Fibroblast of lung (primary cell): ENCODE measurements at regions not wholly inside any gene's neighbourhood (a gene's known extent, or its start where the extent isn't known, plus 50 kb on each side); places are given as distances from the start of the nearest gene placed in this dataset.

Source experiments
- DNase-seq, 2 donors: peaks; one replicate each; pipeline versions ENCODE4 v3.0.0 to v3.0.0-alpha.2; 2010; ENCODE audit warnings: low read depth in 2 of 2
- H2AFZ ChIP-seq: 2 replicates; pipeline ENCODE4 v1.5.1; 2012; ENCODE audit warnings: low read length, control low read depth, inconsistent platforms
- H3K27ac ChIP-seq: 2 replicates; pipeline ENCODE4 v1.5.1; 2011; ENCODE audit warnings: low read length, control low read depth; ENCODE audit not compliant: insufficient read depth
- H3K27me3 ChIP-seq: 2 replicates; pipeline ENCODE4 v1.5.1; 2011; ENCODE audit warnings: mild to moderate bottlenecking, low read length; ENCODE audit not compliant: control insufficient read depth, insufficient read depth
- H3K36me3 ChIP-seq: 2 replicates; pipeline ENCODE4 v1.5.1; 2011; ENCODE audit warnings: low read length; ENCODE audit not compliant: control insufficient read depth, insufficient read depth
- H3K4me1 ChIP-seq: 2 replicates; pipeline ENCODE4 v1.5.1; 2011; ENCODE audit warnings: low read length; ENCODE audit not compliant: control insufficient read depth, insufficient read depth; ENCODE audit errors: extremely low read depth
- H3K4me2 ChIP-seq: 2 replicates; pipeline ENCODE4 v1.5.1; 2011; ENCODE audit warnings: low read length, control low read depth; ENCODE audit not compliant: insufficient read depth; ENCODE audit errors: extremely low read depth
- H3K4me3 ChIP-seq, 4 experiments: fragments of 200-600 bp in 1 of 4; sonication (generic) in 1 of 4; replicated peaks in 1 of 4; 2 replicates each; pipeline ENCODE4 v1.5.1; 2011 to 2016; ENCODE audit warnings: low read length in 4 of 4, low read depth in 3 of 4, mild to moderate bottlenecking in 3 of 4, control low read depth in 2 of 4, inconsistent platforms in 1 of 4, mixed read lengths in 1 of 4; ENCODE audit not compliant: insufficient read depth in 1 of 4; ENCODE audit errors: control extremely low read depth in 1 of 4
- H3K79me2 ChIP-seq: 2 replicates; pipeline ENCODE4 v1.5.1; 2012; ENCODE audit warnings: mild to moderate bottlenecking, low read length, inconsistent platforms; ENCODE audit not compliant: control insufficient read depth, insufficient read depth
- H3K9ac ChIP-seq: 2 replicates; pipeline ENCODE4 v1.5.1; 2011; ENCODE audit warnings: mild to moderate bottlenecking, low read length, control low read depth; ENCODE audit not compliant: insufficient read depth
- H3K9me3 ChIP-seq: 2 replicates; pipeline ENCODE4 v1.5.1; 2012; ENCODE audit warnings: low read depth, low read length; ENCODE audit not compliant: control insufficient read depth, insufficient read depth
- H4K20me1 ChIP-seq: 2 replicates; pipeline ENCODE4 v1.5.1; 2011; ENCODE audit warnings: low read length; ENCODE audit not compliant: control insufficient read depth, insufficient read depth; ENCODE audit errors: extremely low read depth
- EZH2 ChIP-seq: IDR thresholded peaks from 2 replicates; pipeline ENCODE4 v1.5.1; 2012; ENCODE audit warnings: low read length, control low read depth, mild to moderate bottlenecking; ENCODE audit errors: missing control alignments
- TF ChIP-seq, protein P1 (sequence below), 2 donors: IDR thresholded peaks in 1 of 2; conservative IDR thresholded peaks in 1 of 2; 1 replicate in 1 of 2; 2 replicates in 1 of 2; pipeline ENCODE4 v1.5.1; 2011 to 2012; ENCODE audit warnings: low read length in 2 of 2, control low read depth in 1 of 2, inconsistent platforms in 1 of 2, low read depth in 1 of 2, mild to moderate bottlenecking in 1 of 2

DNA sequence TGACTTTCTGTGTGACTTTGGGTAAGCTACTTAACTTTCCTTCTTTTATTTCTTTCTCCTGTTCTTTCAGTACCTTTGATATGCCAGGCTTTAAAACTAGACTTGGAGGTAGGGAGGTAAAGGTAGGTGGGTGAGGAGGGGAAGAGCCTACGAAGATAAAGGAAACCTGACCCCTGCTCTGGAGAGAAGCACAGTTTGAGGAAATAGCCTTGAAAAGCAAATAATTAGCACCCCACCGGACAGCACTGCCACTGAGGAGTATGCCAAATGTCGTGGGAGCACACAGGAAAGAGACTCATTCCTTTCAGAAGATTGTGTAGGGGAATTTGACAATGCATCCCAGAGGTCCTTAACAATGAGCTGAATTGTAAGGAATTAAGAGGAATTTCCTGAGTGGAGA is 65.2 kb upstream of the SPAG17 start:
- no peaks in the 10 kb centered on the region for H3K4me1 ChIP-seq
- H3K79me2 ChIP-seq = no peaks in the 10 kb centered on the region
- H3K4me3 ChIP-seq = no peak overlapping the region
- no peaks in the 10 kb centered on the region for H3K9me3 ChIP-seq
- no peak overlapping the region for H3K27ac ChIP-seq
- H3K9ac ChIP-seq = no peak overlapping the region
- TF ChIP-seq, protein P1, sequence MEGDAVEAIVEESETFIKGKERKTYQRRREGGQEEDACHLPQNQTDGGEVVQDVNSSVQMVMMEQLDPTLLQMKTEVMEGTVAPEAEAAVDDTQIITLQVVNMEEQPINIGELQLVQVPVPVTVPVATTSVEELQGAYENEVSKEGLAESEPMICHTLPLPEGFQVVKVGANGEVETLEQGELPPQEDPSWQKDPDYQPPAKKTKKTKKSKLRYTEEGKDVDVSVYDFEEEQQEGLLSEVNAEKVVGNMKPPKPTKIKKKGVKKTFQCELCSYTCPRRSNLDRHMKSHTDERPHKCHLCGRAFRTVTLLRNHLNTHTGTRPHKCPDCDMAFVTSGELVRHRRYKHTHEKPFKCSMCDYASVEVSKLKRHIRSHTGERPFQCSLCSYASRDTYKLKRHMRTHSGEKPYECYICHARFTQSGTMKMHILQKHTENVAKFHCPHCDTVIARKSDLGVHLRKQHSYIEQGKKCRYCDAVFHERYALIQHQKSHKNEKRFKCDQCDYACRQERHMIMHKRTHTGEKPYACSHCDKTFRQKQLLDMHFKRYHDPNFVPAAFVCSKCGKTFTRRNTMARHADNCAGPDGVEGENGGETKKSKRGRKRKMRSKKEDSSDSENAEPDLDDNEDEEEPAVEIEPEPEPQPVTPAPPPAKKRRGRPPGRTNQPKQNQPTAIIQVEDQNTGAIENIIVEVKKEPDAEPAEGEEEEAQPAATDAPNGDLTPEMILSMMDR (conservative IDR thresholded peaks at IDR 0.05 in 1 of 2, IDR thresholded peaks at IDR 0.05 in 1 of 2; ENCODE audit: low read depth in 1 of 2, low read length in 2 of 2) = no peak
- no peak for TF ChIP-seq EZH2
- H4K20me1 ChIP-seq = no peaks in the 10 kb centered on the region
- DNase-seq = no peak
- no peaks in the 10 kb centered on the region for H3K27me3 ChIP-seq
- no peaks in the 10 kb centered on the region for H3K36me3 ChIP-seq
- H2AFZ ChIP-seq = no peak overlapping the region
- H3K4me2 ChIP-seq = no peak overlapping the region

DNA sequence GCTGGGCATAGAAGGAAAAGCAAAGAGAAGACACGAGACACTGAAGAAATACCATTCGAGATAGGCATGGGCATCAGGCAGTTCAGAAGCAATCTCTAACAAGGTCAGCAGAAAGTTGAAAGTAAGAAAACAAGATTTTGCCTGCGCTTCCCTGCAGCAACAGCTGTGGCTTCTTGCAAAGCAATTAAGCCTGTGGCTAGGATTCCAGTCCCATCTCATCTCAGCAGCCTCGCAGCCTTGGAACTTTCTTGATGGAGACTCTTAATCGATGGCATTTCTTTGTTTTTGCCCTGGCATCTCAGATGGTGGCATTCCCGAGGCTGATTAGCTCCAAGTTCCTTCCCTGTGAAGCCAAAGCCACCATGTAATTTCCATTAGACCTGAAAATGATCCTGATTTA is 64.6 kb upstream of the SPAG17 start:
- no peaks in the 10 kb centered on the region for H3K4me1 ChIP-seq
- no peak overlapping the region for H3K9ac ChIP-seq
- no peak for TF ChIP-seq EZH2
- TF ChIP-seq, protein P1 (conservative IDR thresholded peaks at IDR 0.05 in 1 of 2, IDR thresholded peaks at IDR 0.05 in 1 of 2; ENCODE audit: low read depth in 1 of 2, low read length in 2 of 2) = no peak
- no peak overlapping the region for H2AFZ ChIP-seq
- H3K36me3 ChIP-seq = no peaks in the 10 kb centered on the region
- no peak overlapping the region for H3K27ac ChIP-seq
- no peak overlapping the region for H3K4me2 ChIP-seq
- H3K9me3 ChIP-seq = no peaks in the 10 kb centered on the region
- no peak for DNase-seq
- H4K20me1 ChIP-seq = no peaks in the 10 kb centered on the region
- H3K4me3 ChIP-seq = no peak overlapping the region
- no peaks in the 10 kb centered on the region for H3K27me3 ChIP-seq
- no peaks in the 10 kb centered on the region for H3K79me2 ChIP-seq

DNA sequence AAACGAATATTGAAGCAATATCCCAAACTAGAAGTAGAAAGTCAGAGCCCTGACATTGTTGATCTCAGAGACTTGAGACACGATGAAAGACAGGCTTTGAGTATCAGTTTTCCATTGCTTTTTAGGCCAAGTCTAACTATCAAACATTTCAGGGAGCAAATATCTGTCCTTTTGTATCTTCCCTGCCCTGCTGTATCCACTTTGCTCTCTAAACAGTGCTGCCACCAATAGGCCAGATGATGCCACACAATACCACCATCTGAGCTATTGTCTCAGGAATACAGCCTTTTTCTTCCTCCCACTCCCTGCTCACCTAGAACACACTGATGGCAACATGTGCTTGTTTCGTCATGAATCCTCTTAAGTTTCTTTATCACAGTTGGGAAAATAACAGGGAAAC is 62.6 kb upstream of the SPAG17 start:
- H3K4me3 ChIP-seq = no peak overlapping the region
- H3K27ac ChIP-seq = no peak overlapping the region
- no peaks in the 10 kb centered on the region for H4K20me1 ChIP-seq
- peak; percentile 4 for DNase-seq
- H2AFZ ChIP-seq = no peak overlapping the region
- TF ChIP-seq EZH2 = no peak
- TF ChIP-seq, protein P1 (conservative IDR thresholded peaks at IDR 0.05 in 1 of 2, IDR thresholded peaks at IDR 0.05 in 1 of 2; ENCODE audit: low read depth in 1 of 2, low read length in 2 of 2) = peak; percentile 46 to 54
- no peaks in the 10 kb centered on the region for H3K9me3 ChIP-seq
- no peaks in the 10 kb centered on the region for H3K79me2 ChIP-seq
- H3K4me2 ChIP-seq = no peak overlapping the region
- no peak overlapping the region for H3K9ac ChIP-seq
- no peaks in the 10 kb centered on the region for H3K36me3 ChIP-seq
- H3K4me1 ChIP-seq = no peaks in the 10 kb centered on the region
- no peaks in the 10 kb centered on the region for H3K27me3 ChIP-seq
